Thyroid gland (tissue), 4 donors: ENCODE measurements at regions not wholly inside any gene's neighbourhood (a gene's known extent, or its start where the extent isn't known, plus 50 kb on each side); places are given as distances from the start of the nearest gene placed in this dataset.

Source experiments
- POLR2A ChIP-seq, 2 donors: fragments of 450-650 bp; IDR thresholded peaks; one replicate each; pipeline ENCODE4 v1.6.1; 2017; ENCODE audit warnings: antibody characterized with exemption in 2 of 2, mild to moderate bottlenecking in 2 of 2, moderate library complexity in 1 of 2
- TF ChIP-seq, protein P1 (sequence below), 6 experiments: fragments of 200-600 bp in 3 of 6; fragments of 450-650 bp in 3 of 6; sonication (generic) in 3 of 6; IDR thresholded peaks; one replicate each; pipeline ENCODE4 v1.5.1; 2016 to 2019; ENCODE audit warnings: antibody characterized with exemption in 6 of 6, mild to moderate bottlenecking in 2 of 6, inconsistent platforms in 1 of 6, moderate library complexity in 1 of 6

GRCh38 chr4:81652069-81652478 lies 180.4 kb upstream of the RASGEF1B start:
- TF ChIP-seq, protein P1, sequence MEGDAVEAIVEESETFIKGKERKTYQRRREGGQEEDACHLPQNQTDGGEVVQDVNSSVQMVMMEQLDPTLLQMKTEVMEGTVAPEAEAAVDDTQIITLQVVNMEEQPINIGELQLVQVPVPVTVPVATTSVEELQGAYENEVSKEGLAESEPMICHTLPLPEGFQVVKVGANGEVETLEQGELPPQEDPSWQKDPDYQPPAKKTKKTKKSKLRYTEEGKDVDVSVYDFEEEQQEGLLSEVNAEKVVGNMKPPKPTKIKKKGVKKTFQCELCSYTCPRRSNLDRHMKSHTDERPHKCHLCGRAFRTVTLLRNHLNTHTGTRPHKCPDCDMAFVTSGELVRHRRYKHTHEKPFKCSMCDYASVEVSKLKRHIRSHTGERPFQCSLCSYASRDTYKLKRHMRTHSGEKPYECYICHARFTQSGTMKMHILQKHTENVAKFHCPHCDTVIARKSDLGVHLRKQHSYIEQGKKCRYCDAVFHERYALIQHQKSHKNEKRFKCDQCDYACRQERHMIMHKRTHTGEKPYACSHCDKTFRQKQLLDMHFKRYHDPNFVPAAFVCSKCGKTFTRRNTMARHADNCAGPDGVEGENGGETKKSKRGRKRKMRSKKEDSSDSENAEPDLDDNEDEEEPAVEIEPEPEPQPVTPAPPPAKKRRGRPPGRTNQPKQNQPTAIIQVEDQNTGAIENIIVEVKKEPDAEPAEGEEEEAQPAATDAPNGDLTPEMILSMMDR (IDR thresholded peaks at IDR 0.05), result no peak
- TF ChIP-seq POLR2A (IDR thresholded peaks at IDR 0.05), result no peak
